GM18508 (cell line): ENCODE measurements at regions not wholly inside any gene's neighbourhood (a gene's known extent, or its start where the extent isn't known, plus 50 kb on each side); places are given as distances from the start of the nearest gene placed in this dataset.
"Not testable (repeated sequence)": the region's sequence is repeated elsewhere in the genome, so short reads cannot be mapped to it uniquely, and the experiment has no call there.

Source experiments
- ATAC-seq: cut with Tn5 transposase; IDR thresholded peaks from one replicate; pipeline ENCODE4 v1.9.1; 2021; ENCODE audit warnings: moderate number of reproducible peaks; ENCODE audit not compliant: insufficient read depth, unreplicated experiment

- ATAC-seq = no peak
Measured at GRCh38 chr9:30970812-30971211, 1413.6 kb upstream of the ACO1 start.

DNA sequence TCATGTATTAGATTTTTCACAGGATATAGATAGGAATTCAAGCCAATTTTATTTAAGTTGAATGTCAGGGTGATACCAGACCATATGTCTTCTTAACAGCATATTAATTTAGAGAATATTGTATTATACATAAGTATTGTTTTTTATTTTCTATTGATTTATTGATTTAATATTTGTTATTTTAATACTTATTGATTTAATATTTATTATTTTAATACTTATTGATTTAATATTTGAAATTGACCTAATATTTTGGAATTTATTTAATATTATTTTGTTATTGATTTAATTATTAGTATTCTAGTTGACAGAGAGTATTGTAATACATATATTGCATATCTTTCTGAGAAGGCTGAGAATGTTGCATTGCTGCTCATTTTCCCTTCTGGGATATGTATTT lies 1411.8 kb upstream of the ACO1 start:
- ATAC-seq = no peak

GRCh38 chr9:30977965-30978364 lies 1406.5 kb upstream of the ACO1 start:
- ATAC-seq = no peak

GRCh38 chr9:30982301-30982700 lies 1402.1 kb upstream of the ACO1 start:
- no peak for ATAC-seq

- ATAC-seq = no peak
Measured at GRCh38 chr9:30995956-30996738, 1388.3 kb upstream of the ACO1 start.

- no peak for ATAC-seq
Measured at GRCh38 chr9:30996761-30997160, 1387.7 kb upstream of the ACO1 start.

GRCh38 chr9:30997291-30997690 lies 1387.2 kb upstream of the ACO1 start:
- ATAC-seq = no peak

- ATAC-seq = no peak
Measured at GRCh38 chr9:31005086-31005665, 1379.3 kb upstream of the ACO1 start.

DNA sequence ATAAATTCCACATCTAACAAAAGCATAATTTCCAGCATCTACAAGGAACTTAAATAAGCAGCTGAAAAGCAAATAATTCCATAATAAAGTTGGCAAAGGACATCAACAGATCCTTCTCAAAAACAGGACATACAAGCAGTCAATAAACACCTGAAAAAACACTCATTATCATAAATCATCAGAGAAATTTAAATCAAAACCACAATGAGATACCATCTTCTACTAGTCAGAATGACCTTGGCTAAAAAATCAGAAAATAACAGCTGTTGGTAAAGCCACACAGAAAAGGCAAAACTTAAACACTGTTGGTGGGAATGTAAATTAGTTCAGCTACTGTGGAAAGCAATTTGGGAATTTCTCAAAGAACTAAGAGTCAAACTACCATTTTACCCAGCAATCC lies 1371.1 kb upstream of the ACO1 start:
- no peak for ATAC-seq

GRCh38 chr9:31023847-31024246 lies 1360.6 kb upstream of the ACO1 start:
- no peak for ATAC-seq

DNA sequence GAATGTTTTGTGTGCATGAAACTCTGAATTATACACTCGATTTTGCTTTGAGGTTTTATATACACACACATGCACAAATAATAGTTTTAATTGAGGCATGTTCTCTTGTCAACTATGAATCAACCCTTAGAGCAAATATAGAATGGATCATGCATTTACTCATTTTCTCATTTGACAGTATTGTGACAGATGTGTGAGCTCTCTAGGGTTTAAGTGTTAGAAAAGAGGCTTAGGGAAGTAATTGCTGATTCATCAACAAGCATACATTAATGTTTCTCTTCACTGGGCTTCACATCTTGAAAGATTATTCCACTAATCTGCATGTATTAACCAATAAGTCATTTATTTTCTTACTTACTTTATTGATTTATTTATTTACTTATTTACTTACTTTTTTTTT lies 1356.8 kb upstream of the ACO1 start:
- ATAC-seq = no peak

GRCh38 chr9:31028137-31028536 lies 1356.3 kb upstream of the ACO1 start:
- ATAC-seq = no peak

DNA sequence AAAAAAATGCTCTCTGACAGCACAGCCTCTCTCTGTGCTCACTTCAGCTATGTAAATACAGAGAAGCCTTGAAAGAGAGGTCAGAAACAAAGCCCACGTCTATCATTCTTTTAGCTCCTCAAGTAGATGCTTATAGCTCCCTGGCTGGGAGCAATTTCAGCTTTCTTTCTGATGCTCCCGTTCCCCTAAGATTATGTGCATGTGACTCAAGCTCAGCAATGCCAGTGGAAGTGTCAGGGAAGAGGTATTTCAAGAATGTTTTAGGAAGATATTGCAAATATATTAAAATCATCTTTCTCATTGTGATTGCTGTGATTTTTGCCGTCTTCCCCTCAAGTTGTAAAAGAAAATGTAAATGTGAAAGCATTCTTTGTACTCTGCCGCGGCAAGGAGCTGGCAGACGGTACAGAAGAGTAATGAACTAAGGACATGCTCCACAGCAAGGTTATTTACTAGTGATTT lies 1353.7 kb upstream of the ACO1 start:
- ATAC-seq = no peak

- ATAC-seq = no peak
Measured at GRCh38 chr9:31032206-31032605, 1352.2 kb upstream of the ACO1 start.

DNA sequence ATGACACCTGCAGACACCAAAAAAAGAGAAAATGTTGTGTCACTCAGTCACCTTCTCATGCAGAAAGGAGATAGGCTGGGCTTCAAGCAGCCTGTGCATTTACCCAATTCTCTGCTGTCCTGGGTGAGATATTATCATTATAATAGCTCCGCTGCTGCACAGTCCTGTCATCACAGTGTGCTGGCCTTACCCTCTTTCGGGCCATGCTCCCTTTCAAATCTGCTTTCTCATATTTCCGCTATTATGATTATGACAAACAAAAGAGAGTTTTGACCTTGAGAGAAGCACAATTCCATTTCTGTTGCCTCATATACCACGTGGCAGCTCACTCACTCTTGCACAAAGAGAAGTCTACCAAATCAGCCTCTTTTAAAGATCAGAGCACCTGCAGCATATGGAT lies 1350.1 kb upstream of the ACO1 start:
- ATAC-seq = no peak

DNA sequence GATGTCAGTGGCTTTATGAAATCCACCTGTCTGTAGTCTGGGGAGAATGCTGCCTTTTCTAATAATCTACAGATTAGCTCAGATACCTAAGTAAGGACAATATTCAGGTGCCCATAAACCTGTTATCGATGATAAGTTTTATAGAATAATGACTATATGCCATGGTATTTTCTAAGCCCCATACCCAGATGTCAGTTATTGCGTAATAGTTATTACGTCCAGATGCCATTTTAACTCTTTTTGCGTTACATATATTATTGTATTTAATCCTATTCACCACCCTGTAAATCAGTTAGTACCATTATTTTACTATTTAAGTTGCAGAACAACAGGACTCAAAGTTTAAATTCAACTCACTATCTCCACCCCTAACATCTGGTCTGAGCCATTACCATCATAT lies 1343.9 kb upstream of the ACO1 start:
- no peak for ATAC-seq

DNA sequence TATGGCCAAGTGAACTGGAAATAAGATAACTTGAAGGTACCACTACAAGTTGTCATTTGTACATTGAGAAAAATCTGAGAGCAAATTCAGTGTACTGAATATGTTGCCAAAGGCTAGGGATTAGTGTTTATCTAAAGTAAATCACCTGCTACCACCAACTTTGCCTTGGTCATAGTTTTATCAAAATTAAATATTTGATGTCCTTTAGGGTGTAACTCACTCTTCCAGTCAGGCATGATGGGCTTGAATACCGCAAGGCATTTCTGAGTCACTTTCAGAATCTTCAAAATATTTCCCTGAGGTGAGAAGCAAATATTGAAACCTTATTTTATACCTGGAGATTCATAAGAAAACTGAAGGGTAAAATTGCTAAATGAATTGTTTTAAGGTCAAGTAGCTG lies 1338.6 kb upstream of the ACO1 start:
- no peak for ATAC-seq

DNA sequence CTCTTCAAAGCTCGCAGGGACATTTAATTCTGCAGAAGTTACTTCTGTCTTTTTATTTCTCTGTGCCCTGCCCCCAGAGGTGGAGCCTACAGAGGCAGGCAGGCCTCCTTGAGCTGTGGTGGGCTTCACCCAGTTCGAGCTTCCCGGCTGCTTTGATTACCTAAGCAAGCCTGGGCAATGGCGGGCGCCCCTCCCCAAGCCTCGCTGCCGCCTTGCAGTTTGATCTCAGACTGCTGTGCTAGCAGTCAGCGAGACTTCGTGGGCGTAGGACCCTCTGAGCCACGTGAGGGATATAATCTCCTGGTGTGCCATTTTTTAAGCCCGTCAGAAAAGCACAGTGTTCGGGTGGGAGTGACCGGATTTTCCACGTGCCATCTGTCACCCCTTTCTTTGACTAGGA lies 1322.9 kb upstream of the ACO1 start:
- ATAC-seq = not testable (repeated sequence)

GRCh38 chr9:31065691-31066090 lies 1318.8 kb upstream of the ACO1 start:
- no peak for ATAC-seq

- no peak for ATAC-seq
Measured at GRCh38 chr9:31067418-31067817, 1317.0 kb upstream of the ACO1 start.

GRCh38 chr9:31071606-31072286 lies 1312.7 kb upstream of the ACO1 start:
- no peak for ATAC-seq

DNA sequence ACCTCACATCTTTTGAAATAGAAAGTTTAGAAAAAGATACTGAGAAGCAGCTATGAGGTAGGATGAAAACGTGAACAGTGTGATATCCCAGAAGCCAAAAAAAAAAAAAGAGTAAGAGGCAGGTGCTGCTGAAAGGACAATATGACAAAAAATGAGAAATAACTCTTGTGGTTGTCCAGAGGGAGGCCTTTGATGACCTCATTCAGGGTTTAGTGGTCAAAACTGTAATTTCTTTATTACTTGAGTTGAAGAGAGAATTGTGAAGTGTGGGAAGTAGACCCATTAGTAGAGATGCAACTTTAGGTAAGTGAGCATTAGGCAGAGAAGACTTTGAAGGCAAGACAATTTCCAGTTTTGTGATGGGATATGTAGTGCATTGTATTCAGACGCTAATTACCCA lies 1306.3 kb upstream of the ACO1 start:
- no peak for ATAC-seq
